WTC11 (cell line): ENCODE measurements at regions not wholly inside any gene's neighbourhood (a gene's known extent, or its start where the extent isn't known, plus 50 kb on each side); places are given as distances from the start of the nearest gene placed in this dataset.

Source experiments
- ZNF416 ChIP-seq: fragments of 250-450 bp; sonication (Bioruptor Pico); IDR thresholded peaks from 2 replicates; pipeline ENCODE4 v1.9.0; 2021; ENCODE audit warnings: mild to moderate bottlenecking, inconsistent platforms
- TF ChIP-seq, protein P1 (sequence below): fragments of 200-600 bp; IDR thresholded peaks from 2 replicates; pipeline ENCODE4 v1.8.0; 2022; ENCODE audit warnings: antibody characterized with exemption
- TF ChIP-seq, protein P2 (sequence below): sonication (generic); formaldehyde crosslinking; IDR thresholded peaks from 2 replicates; pipeline ENCODE4 v1.8.1; 2023; ENCODE audit warnings: mild to moderate bottlenecking, missing genetic modification reagents, moderate library complexity

DNA sequence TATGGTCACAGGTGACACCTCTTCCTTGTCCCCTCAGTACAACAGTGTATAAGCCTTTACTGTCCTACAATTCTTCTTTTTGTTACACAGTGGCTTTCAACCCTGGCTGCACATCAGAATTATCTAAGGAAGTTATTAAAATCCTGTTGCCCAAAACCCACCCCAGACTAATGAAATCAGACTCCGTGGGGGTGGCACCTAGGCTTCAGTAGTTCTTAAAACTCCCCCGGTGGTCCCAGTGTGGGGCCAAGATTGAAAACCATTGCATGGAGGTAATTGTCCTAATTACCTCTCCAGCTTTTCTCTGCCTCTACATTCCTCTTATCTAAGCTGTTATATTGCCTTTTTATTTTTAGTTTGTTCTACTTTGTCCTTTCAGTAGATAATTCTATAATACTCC, 172.8 kb downstream of the DAD1 start:
- TF ChIP-seq, protein P1, sequence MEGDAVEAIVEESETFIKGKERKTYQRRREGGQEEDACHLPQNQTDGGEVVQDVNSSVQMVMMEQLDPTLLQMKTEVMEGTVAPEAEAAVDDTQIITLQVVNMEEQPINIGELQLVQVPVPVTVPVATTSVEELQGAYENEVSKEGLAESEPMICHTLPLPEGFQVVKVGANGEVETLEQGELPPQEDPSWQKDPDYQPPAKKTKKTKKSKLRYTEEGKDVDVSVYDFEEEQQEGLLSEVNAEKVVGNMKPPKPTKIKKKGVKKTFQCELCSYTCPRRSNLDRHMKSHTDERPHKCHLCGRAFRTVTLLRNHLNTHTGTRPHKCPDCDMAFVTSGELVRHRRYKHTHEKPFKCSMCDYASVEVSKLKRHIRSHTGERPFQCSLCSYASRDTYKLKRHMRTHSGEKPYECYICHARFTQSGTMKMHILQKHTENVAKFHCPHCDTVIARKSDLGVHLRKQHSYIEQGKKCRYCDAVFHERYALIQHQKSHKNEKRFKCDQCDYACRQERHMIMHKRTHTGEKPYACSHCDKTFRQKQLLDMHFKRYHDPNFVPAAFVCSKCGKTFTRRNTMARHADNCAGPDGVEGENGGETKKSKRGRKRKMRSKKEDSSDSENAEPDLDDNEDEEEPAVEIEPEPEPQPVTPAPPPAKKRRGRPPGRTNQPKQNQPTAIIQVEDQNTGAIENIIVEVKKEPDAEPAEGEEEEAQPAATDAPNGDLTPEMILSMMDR = no peak
- TF ChIP-seq, protein P2, sequence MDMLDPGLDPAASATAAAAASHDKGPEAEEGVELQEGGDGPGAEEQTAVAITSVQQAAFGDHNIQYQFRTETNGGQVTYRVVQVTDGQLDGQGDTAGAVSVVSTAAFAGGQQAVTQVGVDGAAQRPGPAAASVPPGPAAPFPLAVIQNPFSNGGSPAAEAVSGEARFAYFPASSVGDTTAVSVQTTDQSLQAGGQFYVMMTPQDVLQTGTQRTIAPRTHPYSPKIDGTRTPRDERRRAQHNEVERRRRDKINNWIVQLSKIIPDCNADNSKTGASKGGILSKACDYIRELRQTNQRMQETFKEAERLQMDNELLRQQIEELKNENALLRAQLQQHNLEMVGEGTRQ = no peak
- no peak for TF ChIP-seq ZNF416 (CRISPR knock-in tag)
